Skeletal muscle satellite cell (primary cell): ENCODE measurements at regions not wholly inside any gene's neighbourhood (a gene's known extent, or its start where the extent isn't known, plus 50 kb on each side); places are given as distances from the start of the nearest gene placed in this dataset.
"Not testable (repeated sequence)": the region's sequence is repeated elsewhere in the genome, so short reads cannot be mapped to it uniquely, and the experiment has no call there.

ENCODE experiments used
- H3K27me3 ChIP-seq: 2 replicates; pipeline ENCODE4 v1.7.0; 2013; ENCODE audit warnings: low read length; ENCODE audit not compliant: control insufficient read depth, insufficient read depth
- H3K36me3 ChIP-seq: 2 replicates; pipeline ENCODE4 v1.7.0; 2013; ENCODE audit warnings: mild to moderate bottlenecking, control low read depth, low read length; ENCODE audit not compliant: insufficient read depth
- H3K4me1 ChIP-seq: 2 replicates; pipeline ENCODE4 v1.7.0; 2013; ENCODE audit warnings: low read length; ENCODE audit not compliant: control insufficient read depth, insufficient read depth
- H3K4me2 ChIP-seq: 2 replicates; pipeline ENCODE4 v1.7.0; 2013; ENCODE audit warnings: mild to moderate bottlenecking, low read length
- H3K4me3 ChIP-seq: 2 replicates; pipeline ENCODE4 v1.7.0; 2013; ENCODE audit warnings: low read length
- H3K9ac ChIP-seq: 2 replicates; pipeline ENCODE4 v1.7.0; 2013; ENCODE audit warnings: mild to moderate bottlenecking, low read depth, low read length, moderate library complexity
- H3K9me3 ChIP-seq: replicated peaks from 2 replicates; pipeline ENCODE4 v1.7.0; 2013; ENCODE audit warnings: mild to moderate bottlenecking, control low read depth, low read length

DNA sequence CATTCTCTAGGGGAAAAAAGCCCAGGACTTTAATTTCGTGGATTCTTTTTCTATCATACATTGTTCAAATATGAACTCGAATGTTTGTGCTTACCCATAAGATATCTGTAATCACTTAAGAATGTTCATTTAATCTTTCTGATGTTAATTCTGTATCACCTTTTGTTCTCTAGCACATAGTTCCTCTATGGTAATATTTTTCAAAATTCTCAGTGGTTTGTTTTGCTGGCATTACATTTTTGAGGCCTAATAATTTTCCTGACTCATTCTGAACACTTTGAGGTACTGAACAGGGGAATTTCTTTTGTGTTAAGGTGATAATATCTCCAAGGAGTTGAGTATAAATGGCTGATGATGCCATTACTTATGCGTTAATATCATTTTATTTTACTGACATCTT lies 490.7 kb upstream of the PITX2 start:
- Histone ChIP-seq H3K4me1 (no peaks in the 10 kb centered on the region), H3K9ac (no peak overlapping the region), H3K4me3 (no peak overlapping the region), H3K36me3 (no peaks in the 10 kb centered on the region), H3K9me3 (no peaks in the 10 kb centered on the region), H3K27me3 (no peaks in the 10 kb centered on the region), H3K4me2 (no peak overlapping the region)

DNA sequence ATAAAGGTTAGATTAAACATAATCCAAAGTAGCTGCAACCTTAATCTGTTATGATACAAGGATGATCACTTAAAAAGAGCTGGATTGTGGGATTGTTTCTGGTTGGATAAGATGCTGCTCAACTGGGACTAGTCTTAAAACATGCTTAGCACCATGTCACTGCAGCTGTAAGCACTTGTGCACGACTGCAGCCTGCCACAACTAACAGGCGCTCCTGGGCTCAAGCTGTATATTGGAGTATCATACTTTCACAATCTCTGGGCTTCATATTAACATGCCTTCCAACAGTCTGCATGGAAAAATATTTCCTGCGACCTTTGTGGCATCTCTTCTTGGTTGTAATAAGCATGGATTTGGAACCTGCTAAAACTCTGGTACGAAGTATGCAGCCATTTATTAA lies 493.0 kb upstream of the PITX2 start:
- no peaks in the 10 kb centered on the region for H3K4me1 ChIP-seq
- no peaks in the 10 kb centered on the region for H3K27me3 ChIP-seq
- no peak overlapping the region for H3K4me2 ChIP-seq

GRCh38 chr4:111120191-111120590 lies 497.3 kb upstream of the PITX2 start:
- H3K4me3 ChIP-seq: no peak overlapping the region
- H3K9me3 ChIP-seq: no peaks in the 10 kb centered on the region

More for the DNA sequence above, 493.0 kb upstream of the PITX2 start:
- no peaks in the 10 kb centered on the region for H3K36me3 ChIP-seq
- H3K4me3 ChIP-seq: no peak overlapping the region
- H3K9ac ChIP-seq: no peak overlapping the region
- H3K9me3 ChIP-seq: no peaks in the 10 kb centered on the region

GRCh38 chr4:111126340-111126739 lies 503.5 kb upstream of the PITX2 start:
- H3K4me3 ChIP-seq: no peak overlapping the region
- no peaks in the 10 kb centered on the region for H3K27me3 ChIP-seq
- H3K4me1 ChIP-seq: no peaks in the 10 kb centered on the region
- no peak overlapping the region for H3K9ac ChIP-seq
- no peaks in the 10 kb centered on the region for H3K9me3 ChIP-seq
- no peaks in the 10 kb centered on the region for H3K36me3 ChIP-seq
- H3K4me2 ChIP-seq: no peak overlapping the region

More at GRCh38 chr4:111120191-111120590, 497.3 kb upstream of the PITX2 start:
- H3K27me3 ChIP-seq: no peaks in the 10 kb centered on the region
- no peak overlapping the region for H3K9ac ChIP-seq
- no peaks in the 10 kb centered on the region for H3K36me3 ChIP-seq
- no peaks in the 10 kb centered on the region for H3K4me1 ChIP-seq
- no peak overlapping the region for H3K4me2 ChIP-seq

DNA sequence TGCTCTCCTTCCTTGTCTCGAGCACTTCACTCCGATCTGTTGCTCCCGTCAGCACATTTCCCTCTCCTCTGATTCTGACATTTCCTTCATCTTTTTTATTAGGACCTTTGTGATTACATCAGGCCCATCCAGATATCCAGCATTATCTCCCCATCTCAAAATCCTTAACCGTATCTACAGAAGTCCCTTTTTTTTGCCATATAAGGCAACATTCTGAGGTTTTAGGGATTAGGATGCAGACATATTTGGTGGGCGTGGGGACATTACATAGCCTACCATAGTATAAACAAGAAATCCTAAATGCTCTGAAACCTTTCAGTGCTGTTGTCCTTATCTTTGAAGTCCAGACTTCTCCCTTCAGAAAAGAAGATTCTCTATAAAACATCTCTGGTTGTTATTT lies 505.0 kb upstream of the PITX2 start:
- Histone ChIP-seq H3K36me3 (no peaks in the 10 kb centered on the region), H3K4me3 (no peak overlapping the region), H3K4me1 (no peaks in the 10 kb centered on the region), H3K27me3 (no peaks in the 10 kb centered on the region), H3K9me3 (no peaks in the 10 kb centered on the region), H3K9ac (no peak overlapping the region), H3K4me2 (no peak overlapping the region)

DNA sequence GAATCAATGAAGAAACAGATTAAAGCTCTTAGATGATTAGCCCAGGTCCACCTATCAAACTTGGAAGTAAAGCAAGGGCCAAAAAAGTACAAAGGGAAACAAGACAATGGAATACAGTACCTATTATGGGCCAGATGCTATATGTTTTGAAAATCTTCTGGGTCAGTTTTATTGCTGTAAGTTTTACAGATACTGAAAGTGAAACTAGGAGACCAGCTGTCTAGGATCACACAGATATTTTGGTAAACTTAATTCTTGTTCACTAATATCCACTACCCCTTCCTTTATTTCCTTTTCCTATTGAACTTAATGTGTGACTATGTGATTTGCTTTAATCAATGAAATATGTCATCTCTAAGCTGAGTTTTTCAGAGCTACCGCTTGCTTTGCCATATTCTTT lies 505.4 kb upstream of the PITX2 start:
- H3K9me3 ChIP-seq: no peaks in the 10 kb centered on the region
- H3K4me1 ChIP-seq: no peaks in the 10 kb centered on the region
- H3K4me2 ChIP-seq: no peak overlapping the region
- no peak overlapping the region for H3K4me3 ChIP-seq
- no peaks in the 10 kb centered on the region for H3K36me3 ChIP-seq
- H3K27me3 ChIP-seq: no peaks in the 10 kb centered on the region
- no peak overlapping the region for H3K9ac ChIP-seq

GRCh38 chr4:111136438-111136837 lies 513.6 kb upstream of the PITX2 start:
- Histone ChIP-seq H3K36me3 (no peaks in the 10 kb centered on the region), H3K4me1 (no peaks in the 10 kb centered on the region), H3K4me2 (no peak overlapping the region), H3K9me3 (no peaks in the 10 kb centered on the region), H3K27me3 (no peaks in the 10 kb centered on the region), H3K9ac (no peak overlapping the region), H3K4me3 (no peak overlapping the region)

- Histone ChIP-seq H3K9me3 (no peaks in the 10 kb centered on the region), H3K4me1 (no peaks in the 10 kb centered on the region), H3K4me2 (no peak overlapping the region), H3K36me3 (no peaks in the 10 kb centered on the region), H3K27me3 (no peaks in the 10 kb centered on the region), H3K9ac (no peak overlapping the region), H3K4me3 (no peak overlapping the region)
These were observed 514.1 kb upstream of the PITX2 start for GRCh38 chr4:111136967-111137366.

GRCh38 chr4:111143510-111143909 lies 520.6 kb upstream of the PITX2 start:
- no peaks in the 10 kb centered on the region for H3K9me3 ChIP-seq
- H3K4me1 ChIP-seq: no peaks in the 10 kb centered on the region
- H3K27me3 ChIP-seq: no peaks in the 10 kb centered on the region
- H3K4me2 ChIP-seq: no peak overlapping the region
- H3K36me3 ChIP-seq: no peaks in the 10 kb centered on the region
- H3K4me3 ChIP-seq: no peak overlapping the region
- H3K9ac ChIP-seq: no peak overlapping the region

DNA sequence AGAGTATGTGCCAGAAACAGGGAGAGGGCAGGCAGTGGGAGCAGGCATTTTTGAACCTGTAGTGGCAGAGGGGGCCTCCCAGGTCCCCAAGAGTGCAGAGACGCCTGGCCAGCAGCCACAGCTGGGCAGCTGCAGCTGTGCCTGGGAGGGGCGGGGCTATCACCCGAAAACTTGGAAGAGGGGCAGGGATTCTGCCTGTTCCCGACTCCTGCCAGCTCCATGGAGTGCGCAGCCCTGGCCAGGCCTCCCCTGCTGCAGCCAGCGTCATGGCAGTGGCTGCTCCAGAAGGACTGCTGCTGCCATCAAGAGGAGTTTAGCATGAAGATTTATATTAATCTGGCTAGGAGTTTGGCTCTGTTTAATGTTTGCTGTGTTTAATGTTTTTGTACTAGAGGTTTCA lies 532.1 kb upstream of the PITX2 start:
- H3K27me3 ChIP-seq: no peaks in the 10 kb centered on the region
- no peak overlapping the region for H3K4me2 ChIP-seq
- H3K36me3 ChIP-seq: no peaks in the 10 kb centered on the region
- H3K4me3 ChIP-seq: no peak overlapping the region
- H3K9ac ChIP-seq: no peak overlapping the region
- no peaks in the 10 kb centered on the region for H3K4me1 ChIP-seq
- H3K9me3 ChIP-seq: no peaks in the 10 kb centered on the region

DNA sequence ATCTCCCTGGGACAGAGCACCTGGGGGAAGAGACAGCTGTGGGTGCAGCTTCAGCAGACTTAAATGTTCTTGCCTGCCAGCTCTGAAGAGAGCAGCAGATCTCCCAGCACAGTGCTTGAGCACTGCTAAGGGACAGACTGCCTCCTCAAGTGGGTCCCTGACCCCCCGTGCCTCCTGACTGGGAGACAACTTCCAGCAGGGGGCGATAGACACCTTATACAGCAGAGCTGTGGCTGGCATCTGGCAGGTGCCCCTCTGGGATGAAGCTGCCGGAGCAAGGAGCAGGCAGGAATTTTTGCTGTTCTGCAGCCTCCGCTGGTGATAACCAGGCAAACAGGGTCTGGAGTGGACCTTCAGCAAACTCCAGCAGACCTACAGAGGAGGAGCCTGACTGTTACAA lies 541.7 kb upstream of the PITX2 start:
- not testable (repeated sequence) for H3K4me3 ChIP-seq, H3K27me3 ChIP-seq, H3K4me1 ChIP-seq, H3K9me3 ChIP-seq, H3K36me3 ChIP-seq, H3K9ac ChIP-seq, H3K4me2 ChIP-seq

DNA sequence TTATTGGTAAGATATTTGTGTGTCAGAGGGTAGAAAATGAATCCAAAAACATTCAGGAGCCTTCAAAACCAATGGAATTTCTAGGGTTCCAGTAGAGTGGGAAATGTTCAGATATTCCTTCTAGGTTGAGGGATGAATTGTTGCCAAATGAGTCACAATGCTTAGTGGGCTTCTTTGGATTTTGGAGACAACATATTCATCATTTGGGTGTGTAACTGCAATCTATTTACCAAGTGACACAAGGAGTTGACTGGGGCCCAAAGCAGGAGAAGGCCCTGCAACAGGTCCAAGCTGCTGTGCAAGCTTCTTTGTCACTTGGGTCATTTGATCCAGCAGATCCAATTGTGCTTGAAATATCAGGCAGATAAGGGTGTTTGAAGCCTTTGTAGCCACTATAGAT lies 551.5 kb upstream of the PITX2 start:
- H3K27me3 ChIP-seq: no peaks in the 10 kb centered on the region

More for the DNA sequence above, 551.5 kb upstream of the PITX2 start:
- Histone ChIP-seq H3K4me2 (no peak overlapping the region), H3K4me3 (no peak overlapping the region), H3K9me3 (no peaks in the 10 kb centered on the region), H3K9ac (no peak overlapping the region), H3K36me3 (no peaks in the 10 kb centered on the region), H3K4me1 (no peaks in the 10 kb centered on the region)
